ENCODE measurements at regions not wholly inside any gene's neighbourhood (a gene's known extent, or its start where the extent isn't known, plus 50 kb on each side); places are given as distances from the start of the nearest gene placed in this dataset.
A peak's percentile ranks its signal among the peaks of the same experiment; 100 is the strongest.
"Not testable (repeated sequence)": the region's sequence is repeated elsewhere in the genome, so short reads cannot be mapped to it uniquely, and the experiment has no call there.

DNA sequence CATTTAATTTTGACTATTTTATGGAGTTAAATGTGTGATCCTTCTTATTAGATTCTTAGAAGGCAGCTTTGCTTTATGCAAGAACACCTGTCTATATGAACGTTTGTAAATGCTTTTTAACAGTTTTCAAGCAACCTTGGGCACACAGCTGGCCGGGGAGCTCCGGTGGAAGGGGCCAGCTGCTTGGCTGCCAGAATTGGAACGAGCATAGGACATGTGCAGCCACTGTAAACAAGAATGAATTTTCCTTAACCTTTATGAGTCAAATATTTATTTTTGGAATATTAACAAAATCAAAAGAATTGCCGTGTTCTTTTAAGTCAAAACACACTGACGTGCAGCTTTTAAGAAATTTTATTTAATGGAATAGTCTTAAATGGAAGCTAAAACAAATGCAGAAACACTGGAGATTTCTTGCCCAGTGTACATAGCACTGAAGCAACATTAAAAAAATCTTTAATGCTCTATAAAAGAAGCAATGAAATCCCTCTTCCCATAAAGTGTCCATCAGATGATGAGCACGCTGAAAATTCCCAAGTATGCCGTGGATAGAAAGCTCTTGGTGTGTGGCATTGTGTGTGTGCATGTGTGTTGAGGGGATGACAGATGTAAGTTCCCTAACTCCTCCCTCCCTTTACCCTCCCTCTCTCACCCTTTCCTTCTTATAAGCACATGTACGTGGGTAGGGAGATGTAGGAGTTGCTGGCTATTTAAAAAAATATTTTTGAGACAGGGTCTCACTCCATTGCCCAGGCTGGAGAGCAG is 208.9 kb upstream of the EXOC2 start:
- DNase-seq (no peak), ATAC-seq (replicated peaks in 1 of 2) (no peak)
- Mint-ChIP-seq H3K27me3 (ENCODE audit: low read depth) (peaks cover 17% of the 10 kb centered on the region), H3K9me3 (no peaks in the 10 kb centered on the region), H3K4me1 (ENCODE audit: low read depth) (peaks cover 8% of the 10 kb centered on the region), H3K4me3 (no peak overlapping the region), H3K36me3 (ENCODE audit: insufficient read depth in 2 of 2) (no peaks in the 10 kb centered on the region), H3K27ac (no peak overlapping the region)

DNA sequence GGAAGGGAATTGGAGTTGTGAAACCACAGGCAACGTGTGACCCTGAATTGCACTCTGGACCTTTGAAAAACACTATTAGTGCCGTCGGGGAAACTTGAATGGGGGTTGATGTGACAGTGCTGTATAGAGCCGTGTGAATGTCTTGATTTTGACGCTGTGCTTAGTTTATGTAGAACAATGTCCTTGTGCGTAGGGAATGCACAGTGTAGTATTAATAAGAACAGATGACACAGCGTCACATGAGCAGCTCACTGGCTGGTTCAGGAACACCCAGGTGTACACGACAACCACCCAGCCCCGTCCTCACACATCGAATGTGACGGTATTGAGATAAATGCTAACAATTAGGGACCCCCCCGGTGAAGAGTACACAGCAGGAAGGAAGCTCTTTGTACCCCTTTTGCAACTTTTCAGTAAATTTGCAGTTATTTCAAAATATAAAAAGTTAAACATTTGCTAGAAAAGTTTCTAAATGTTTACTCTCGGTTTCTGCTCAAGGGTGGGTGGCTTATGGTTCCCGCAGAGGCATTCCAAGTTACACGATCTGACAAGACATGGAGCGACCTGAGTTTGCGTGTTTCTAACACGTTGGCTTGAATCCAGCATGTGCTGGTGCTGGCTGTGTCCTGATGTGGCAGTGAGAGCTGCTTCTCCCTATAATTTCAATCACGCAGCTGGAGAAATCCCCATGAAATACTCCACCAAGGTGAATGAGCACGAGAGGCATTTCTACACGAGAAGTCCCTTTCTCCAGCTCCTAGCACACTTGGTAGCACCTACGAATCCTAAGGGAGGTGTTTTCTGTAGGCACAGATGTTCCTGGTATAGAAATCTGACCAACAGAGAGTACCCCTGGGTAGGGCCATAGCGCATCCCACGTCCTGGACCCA is 208.0 kb upstream of the EXOC2 start:
- DNase-seq, result no peak
- no peak for ATAC-seq (replicated peaks in 1 of 2)
- no peaks in the 10 kb centered on the region for H3K36me3 Mint-ChIP-seq (ENCODE audit: insufficient read depth in 2 of 2)
- H3K4me3 Mint-ChIP-seq, result no peak overlapping the region
- H3K9me3 Mint-ChIP-seq, result no peaks in the 10 kb centered on the region
- H3K27me3 Mint-ChIP-seq (ENCODE audit: low read depth), result peaks cover 15% of the 10 kb centered on the region
- H3K27ac Mint-ChIP-seq, result no peak overlapping the region
- H3K4me1 Mint-ChIP-seq (ENCODE audit: low read depth), result peaks cover 8% of the 10 kb centered on the region

DNA sequence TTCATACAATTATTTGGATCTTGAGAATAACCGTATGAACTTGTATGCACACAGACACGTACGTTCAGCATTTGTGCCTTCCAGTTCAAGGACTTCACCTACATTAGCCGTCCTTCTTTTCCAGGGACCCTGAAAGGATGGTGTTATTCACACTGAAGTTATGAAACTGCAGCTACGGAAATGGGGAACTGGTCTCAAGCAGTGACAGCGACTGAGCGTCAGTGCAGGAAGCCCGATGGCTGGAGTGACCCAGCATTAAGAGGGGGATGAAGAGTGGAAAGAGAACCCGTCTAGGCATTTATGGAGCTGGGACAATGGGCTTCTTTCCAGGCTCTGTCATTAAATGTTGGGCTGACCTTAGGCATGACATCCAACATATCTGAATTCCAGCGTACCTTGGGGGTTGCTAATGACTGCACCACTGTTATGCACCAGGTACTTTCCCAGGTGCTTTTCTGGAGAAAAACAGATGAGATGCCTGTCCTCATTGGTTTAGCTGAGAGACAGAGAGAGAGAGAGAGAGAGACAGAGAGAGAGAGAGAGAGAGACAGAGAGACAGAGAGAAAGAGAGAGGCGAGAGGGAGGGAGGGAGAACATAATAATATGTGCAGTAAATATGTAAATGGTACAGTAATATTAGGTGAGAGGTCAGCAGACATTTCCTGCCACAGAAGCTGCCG is 204.7 kb upstream of the EXOC2 start:
- Mint-ChIP-seq H3K36me3 (ENCODE audit: insufficient read depth in 2 of 2) (no peaks in the 10 kb centered on the region), H3K9me3 (no peaks in the 10 kb centered on the region), H3K4me3 (peak overlapping the region in 1 of 2 donors; percentile 39), H3K4me1 (ENCODE audit: low read depth) (peaks cover 8% of the 10 kb centered on the region), H3K27me3 (ENCODE audit: low read depth) (peaks cover 15% of the 10 kb centered on the region), H3K27ac (no peak overlapping the region)
- ATAC-seq (replicated peaks in 1 of 2) (no peak), DNase-seq (no peak)

DNA sequence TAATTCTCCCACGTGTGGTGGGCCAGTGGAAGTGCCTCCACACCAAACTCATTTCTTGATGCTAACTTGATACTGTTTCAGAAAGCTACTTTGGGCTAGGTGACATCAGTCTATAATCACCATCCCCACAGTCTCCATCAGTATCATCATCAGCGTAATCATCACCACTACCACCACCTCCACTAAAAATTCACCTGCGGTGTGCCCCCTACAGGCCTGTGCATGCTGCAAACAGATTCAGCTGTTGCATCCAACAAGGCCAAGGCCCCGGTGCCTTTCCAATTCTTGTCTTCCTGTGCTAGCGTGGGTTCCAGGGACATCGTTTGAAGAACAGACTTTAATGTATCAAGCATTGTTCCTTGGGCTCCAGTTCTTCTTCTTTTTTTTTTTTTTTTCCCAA is 201.3 kb upstream of the EXOC2 start:
- DNase-seq, result peak; percentile 8 to 17
- no peak overlapping the region for H3K27ac Mint-ChIP-seq
- ATAC-seq (replicated peaks in 1 of 2), result no peak
- H3K27me3 Mint-ChIP-seq (ENCODE audit: low read depth), result peaks cover 15% of the 10 kb centered on the region
- peaks cover 8% of the 10 kb centered on the region for H3K4me1 Mint-ChIP-seq (ENCODE audit: low read depth)
- H3K9me3 Mint-ChIP-seq, result no peaks in the 10 kb centered on the region
- H3K36me3 Mint-ChIP-seq (ENCODE audit: insufficient read depth in 2 of 2), result no peaks in the 10 kb centered on the region
- H3K4me3 Mint-ChIP-seq, result no peak overlapping the region

DNA sequence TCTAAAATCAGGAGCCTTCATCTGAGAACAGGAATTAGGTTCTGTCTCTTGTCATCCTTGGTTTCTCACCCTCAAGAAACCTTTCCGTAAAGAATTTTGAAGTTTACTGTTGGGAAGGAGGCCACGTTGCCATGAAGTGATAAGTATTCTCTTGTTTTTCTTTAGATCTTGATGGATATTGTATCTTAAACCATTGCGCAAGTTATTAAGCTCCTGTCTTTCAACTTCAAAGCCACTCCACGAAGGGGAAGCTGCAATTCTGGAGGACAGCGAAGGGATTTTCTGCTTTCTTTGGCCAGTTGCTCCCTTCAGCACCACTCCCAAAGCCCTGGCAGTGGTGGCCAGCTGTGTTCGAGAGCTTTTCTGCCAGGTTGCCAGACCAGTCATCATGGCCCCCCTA is 198.1 kb upstream of the EXOC2 start:
- Mint-ChIP-seq H3K9me3 (no peaks in the 10 kb centered on the region), H3K4me1 (ENCODE audit: low read depth) (no peaks in the 10 kb centered on the region)

DNA sequence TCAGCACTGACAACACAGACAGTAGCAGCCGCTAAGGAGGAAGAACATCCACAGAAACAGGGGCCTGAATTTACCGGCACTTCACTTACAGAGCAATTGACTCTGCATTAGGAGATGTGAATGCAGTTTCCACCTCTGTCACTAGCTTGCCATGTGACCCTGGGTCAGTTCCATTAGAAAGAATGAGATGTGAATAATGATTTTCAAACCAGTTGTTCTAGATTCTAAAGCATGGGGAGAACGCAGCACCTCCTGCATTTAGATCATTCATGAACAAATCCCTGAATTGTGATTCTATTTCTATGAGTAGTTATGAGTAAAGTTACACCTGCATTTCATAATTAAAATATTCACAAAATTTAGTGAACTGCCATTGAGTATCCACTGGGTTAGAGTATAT is 197.3 kb upstream of the EXOC2 start:
- Mint-ChIP-seq H3K27me3 (ENCODE audit: low read depth) (peaks cover 8% of the 10 kb centered on the region), H3K4me3 (no peak overlapping the region), H3K9me3 (no peaks in the 10 kb centered on the region), H3K4me1 (ENCODE audit: low read depth) (no peaks in the 10 kb centered on the region), H3K36me3 (ENCODE audit: insufficient read depth in 2 of 2) (no peaks in the 10 kb centered on the region), H3K27ac (no peak overlapping the region)
- DNase-seq, result no peak
- no peak for ATAC-seq (replicated peaks in 1 of 2)

More for the DNA sequence above, 198.1 kb upstream of the EXOC2 start:
- no peak for DNase-seq
- Mint-ChIP-seq H3K4me3 (no peak overlapping the region), H3K36me3 (ENCODE audit: insufficient read depth in 2 of 2) (no peaks in the 10 kb centered on the region), H3K27ac (no peak overlapping the region), H3K27me3 (ENCODE audit: low read depth) (peaks cover 8% of the 10 kb centered on the region)
- no peak for ATAC-seq (replicated peaks in 1 of 2)

DNA sequence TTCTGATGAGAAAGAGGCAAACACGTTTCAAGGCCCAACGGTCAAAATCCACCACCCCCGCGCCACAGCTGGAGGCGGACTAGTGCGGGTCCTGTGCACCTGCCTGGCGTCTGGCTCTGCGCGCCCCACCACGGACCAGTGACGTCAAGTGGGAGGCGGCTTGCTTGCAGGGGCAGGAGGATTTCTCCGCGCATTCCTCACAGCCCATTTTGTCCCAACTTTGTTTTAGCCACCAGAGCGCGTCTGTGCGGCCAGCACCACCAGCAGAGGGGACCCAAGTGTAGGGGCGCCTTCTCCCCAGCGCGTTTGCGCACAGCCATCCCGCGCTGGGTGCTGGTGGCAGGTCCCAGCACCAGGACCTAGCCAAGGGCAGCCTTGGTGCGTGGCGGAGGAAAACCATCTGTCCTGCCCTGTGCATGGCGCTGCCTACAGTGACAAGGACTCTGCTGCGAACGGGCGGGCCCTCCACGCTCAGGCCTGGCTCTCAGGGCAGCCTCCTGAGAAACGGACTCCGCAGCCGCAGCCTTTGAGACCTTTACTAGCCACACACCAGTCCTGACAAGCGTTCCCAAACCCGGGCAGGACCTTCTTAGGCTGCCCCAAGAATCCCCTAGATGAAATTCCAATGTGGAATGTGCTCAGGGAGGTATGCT is 194.8 kb upstream of the EXOC2 start:
- Mint-ChIP-seq H3K27ac (no peak overlapping the region), H3K27me3 (ENCODE audit: low read depth) (peaks cover 17% of the 10 kb centered on the region), H3K4me1 (ENCODE audit: low read depth) (peaks cover 5% of the 10 kb centered on the region), H3K9me3 (no peaks in the 10 kb centered on the region), H3K36me3 (ENCODE audit: insufficient read depth in 2 of 2) (no peaks in the 10 kb centered on the region), H3K4me3 (no peak overlapping the region)
- no peak for DNase-seq
- no peak for ATAC-seq (replicated peaks in 1 of 2)

DNA sequence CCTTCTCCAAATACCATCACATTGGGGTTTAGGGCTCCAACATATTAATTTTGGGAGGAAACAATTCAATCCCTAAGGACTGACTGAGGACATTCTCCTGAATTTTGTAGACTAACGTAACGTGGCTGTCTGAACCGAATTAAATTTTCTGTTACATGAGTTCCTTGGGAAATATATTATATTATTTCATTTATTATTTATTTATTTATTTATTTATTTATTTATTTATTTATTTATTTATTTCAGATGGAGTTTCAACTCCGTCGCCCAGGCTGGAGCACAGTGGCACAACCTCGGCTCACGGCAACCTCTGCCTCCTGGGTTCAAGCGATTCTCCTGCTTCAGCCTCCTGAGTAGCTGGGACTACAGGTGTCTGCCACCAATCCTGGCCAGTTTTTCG is 193.2 kb upstream of the EXOC2 start:
- H3K4me3 Mint-ChIP-seq; DNase-seq; H3K27ac Mint-ChIP-seq; H3K9me3 Mint-ChIP-seq; H3K4me1 Mint-ChIP-seq (ENCODE audit: low read depth); ATAC-seq (replicated peaks in 1 of 2); H3K36me3 Mint-ChIP-seq (ENCODE audit: insufficient read depth in 2 of 2): not testable (repeated sequence)
- peaks cover 28% of the 10 kb centered on the region for H3K27me3 Mint-ChIP-seq (ENCODE audit: low read depth)

DNA sequence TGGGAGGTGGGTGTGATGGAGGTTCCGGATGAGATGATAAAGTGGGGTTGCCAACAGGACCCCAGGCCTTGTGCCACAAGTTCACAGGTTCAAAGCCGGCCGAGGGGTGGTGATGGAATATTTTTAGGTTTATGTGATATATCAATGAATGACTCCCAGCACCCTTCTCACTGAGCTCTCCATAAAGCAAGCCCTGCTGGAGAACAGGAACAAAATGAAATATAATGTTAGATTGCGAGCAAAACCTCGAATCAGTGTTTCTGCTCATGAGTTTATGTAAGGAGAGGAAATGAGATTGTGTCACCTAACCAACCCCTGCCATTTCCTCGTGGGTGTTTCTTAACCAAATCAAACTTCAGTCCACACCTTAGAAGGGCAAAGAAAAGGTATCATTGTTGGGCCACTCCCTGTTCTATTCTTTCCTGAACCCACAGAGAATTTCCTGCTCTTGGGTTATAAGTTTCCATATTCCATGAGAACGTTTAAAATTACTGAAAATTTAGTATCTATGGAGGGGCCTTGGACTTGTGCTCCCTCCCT is 192.2 kb upstream of the EXOC2 start:
- Mint-ChIP-seq H3K4me3 (no peak overlapping the region), H3K4me1 (ENCODE audit: low read depth) (peaks cover 5% of the 10 kb centered on the region), H3K36me3 (ENCODE audit: insufficient read depth in 2 of 2) (no peaks in the 10 kb centered on the region), H3K27me3 (ENCODE audit: low read depth) (peaks cover 35% of the 10 kb centered on the region), H3K27ac (no peak overlapping the region), H3K9me3 (no peaks in the 10 kb centered on the region)
- no peak for ATAC-seq (replicated peaks in 1 of 2)
- no peak for DNase-seq

DNA sequence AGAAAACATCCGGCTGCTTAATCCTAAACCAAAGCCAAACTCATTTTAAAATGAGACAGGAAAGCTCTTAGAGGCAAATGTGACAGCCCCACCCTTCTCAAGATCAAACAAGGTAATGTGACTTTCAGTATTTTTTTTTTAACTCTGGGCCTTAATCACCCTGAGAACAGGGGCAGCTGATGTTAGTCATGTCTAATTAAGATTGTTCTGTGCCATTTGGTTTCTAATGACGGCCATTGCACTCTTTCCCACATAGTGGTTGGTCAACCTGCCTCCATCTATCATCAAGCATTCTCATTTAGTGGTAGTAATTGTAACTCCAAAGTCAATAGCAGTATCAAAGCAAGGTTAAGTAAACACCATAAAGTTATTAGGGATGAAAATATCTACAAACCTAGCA is 191.6 kb upstream of the EXOC2 start:
- Mint-ChIP-seq H3K9me3 (no peaks in the 10 kb centered on the region), H3K27me3 (ENCODE audit: low read depth) (peaks cover 40% of the 10 kb centered on the region), H3K4me1 (ENCODE audit: low read depth) (peaks cover 5% of the 10 kb centered on the region), H3K4me3 (no peak overlapping the region), H3K27ac (no peak overlapping the region), H3K36me3 (ENCODE audit: insufficient read depth in 2 of 2) (no peaks in the 10 kb centered on the region)
- no peak for ATAC-seq (replicated peaks in 1 of 2)
- DNase-seq, result no peak

DNA sequence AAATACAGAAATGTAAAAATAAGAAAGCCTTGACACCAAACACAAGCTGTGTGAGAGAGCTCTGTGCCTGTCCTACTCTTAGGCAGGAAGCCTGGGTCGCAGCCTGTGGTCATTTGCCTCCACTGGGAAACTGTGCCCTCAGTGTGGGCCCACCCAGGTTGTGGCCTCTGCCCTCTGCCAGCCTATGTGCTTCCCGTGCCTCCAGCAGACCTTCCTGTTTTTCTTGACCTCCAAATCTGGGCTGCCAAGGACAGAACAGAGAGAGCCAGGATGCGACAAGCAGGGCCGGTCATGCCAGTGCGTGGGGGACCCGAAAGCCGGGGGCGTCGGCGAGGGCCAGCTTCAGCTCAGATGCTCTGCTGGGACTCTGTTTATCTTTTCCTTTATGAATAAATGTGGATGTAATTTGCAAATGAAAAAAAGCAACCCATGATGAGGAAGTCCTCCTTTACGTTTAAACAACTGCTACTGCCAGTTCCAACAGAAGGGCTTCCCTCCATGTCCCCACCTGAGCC is 189.2 kb upstream of the EXOC2 start:
- H3K36me3 Mint-ChIP-seq (ENCODE audit: insufficient read depth in 2 of 2), result no peaks in the 10 kb centered on the region
- H3K9me3 Mint-ChIP-seq, result no peaks in the 10 kb centered on the region
- H3K4me3 Mint-ChIP-seq, result no peak overlapping the region
- no peak overlapping the region for H3K27ac Mint-ChIP-seq
- DNase-seq (no peak), ATAC-seq (replicated peaks in 1 of 2) (no peak)
- H3K4me1 Mint-ChIP-seq (ENCODE audit: low read depth), result peaks cover 5% of the 10 kb centered on the region
- H3K27me3 Mint-ChIP-seq (ENCODE audit: low read depth), result peaks cover 38% of the 10 kb centered on the region

DNA sequence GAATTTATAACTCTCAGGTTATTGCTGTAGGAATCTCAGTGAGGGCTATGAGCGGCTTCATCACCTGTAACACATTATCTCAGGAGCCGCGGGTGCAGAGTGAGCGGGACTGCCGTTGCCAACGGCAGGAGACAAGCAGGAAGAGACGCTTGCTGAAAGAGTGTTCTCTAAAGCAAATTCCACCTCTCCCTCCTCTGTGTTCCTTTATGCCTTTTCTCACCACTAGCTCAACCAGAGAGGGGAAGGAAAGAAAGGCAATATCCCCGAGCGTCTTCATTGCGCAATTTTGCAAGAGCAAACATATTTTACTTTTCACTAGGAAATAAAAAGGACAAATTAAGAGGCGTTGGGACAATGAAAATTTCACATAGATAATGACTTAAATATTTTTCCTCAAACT is 185.2 kb upstream of the EXOC2 start:
- H3K36me3 Mint-ChIP-seq (ENCODE audit: insufficient read depth in 2 of 2), result no peaks in the 10 kb centered on the region
- no peaks in the 10 kb centered on the region for H3K4me1 Mint-ChIP-seq (ENCODE audit: low read depth)
- H3K27ac Mint-ChIP-seq, result no peak overlapping the region
- ATAC-seq (replicated peaks in 1 of 2), result no peak
- H3K4me3 Mint-ChIP-seq, result no peak overlapping the region
- peaks cover 49% of the 10 kb centered on the region for H3K27me3 Mint-ChIP-seq (ENCODE audit: low read depth)
- DNase-seq, result no peak
- no peaks in the 10 kb centered on the region for H3K9me3 Mint-ChIP-seq
